ENCODE measurements at regions not wholly inside any gene's neighbourhood (a gene's known extent, or its start where the extent isn't known, plus 50 kb on each side); places are given as distances from the start of the nearest gene placed in this dataset.

DNA sequence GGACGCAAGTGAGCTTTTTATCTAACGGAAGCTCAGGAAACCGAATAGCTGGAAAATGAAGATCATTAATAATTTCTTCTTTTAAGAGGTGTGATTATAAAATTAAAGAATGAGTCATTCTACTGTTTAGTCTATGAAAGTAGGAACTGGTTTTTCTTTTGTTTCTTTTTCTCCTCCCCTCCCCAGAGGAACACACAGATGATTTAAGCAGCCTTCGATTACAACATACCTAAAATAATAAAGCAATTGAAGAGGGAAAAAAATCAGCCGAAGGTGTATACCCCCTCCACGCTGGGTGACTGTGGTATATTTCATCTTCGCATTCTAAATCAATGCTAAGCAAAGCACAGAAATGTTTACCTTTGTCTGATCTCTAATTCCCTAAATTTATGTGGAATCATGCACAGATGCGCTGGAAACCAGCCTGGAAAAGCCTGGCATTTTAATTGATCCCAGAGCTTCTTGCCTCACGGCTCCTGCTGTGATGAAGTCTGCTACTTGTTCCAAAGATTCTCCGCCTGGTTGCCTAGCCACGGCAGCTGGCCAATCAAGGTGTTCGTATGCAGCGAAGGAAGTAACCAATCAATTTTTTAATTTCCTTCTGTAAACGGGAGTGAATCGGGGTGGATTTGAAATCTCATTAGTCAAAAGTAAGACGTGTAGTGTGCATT lies 133.9 kb downstream of the FANCF start:
- Mint-ChIP-seq H3K9me3 (peaks cover 0 to 5% (median 0%) of the 10 kb centered on the region in 7 donors), H3K27me3 (peaks cover 5% of the 10 kb centered on the region), H3K36me3 (no peaks in the 10 kb centered on the region), H3K4me1 (no peaks in the 10 kb centered on the region), H3K4me3 (no peak overlapping the region), H3K27ac (no peak overlapping the region)
- no peaks in the 10 kb centered on the region for H3K4me1 ChIP-seq (ENCODE audit: control insufficient read depth, insufficient read depth, low read length, poor library complexity, severe bottlenecking)
- no peak overlapping the region for H3K27ac ChIP-seq (ENCODE audit: insufficient read depth, low read length, poor library complexity, severe bottlenecking)
- H3K36me3 ChIP-seq (ENCODE audit: control insufficient read depth, insufficient read depth, low read length), result no peaks in the 10 kb centered on the region
- no peak for ATAC-seq (ENCODE audit: low read depth in 2 of 2)
- no peak for DNase-seq
- H3K9me3 ChIP-seq (ENCODE audit: control insufficient read depth in 2 of 2, low read length in 2 of 2), result no peaks in the 10 kb centered on the region
- no peaks in the 10 kb centered on the region for H3K27me3 ChIP-seq (ENCODE audit: control insufficient read depth, insufficient read depth, low read length)
- H3K4me3 ChIP-seq (ENCODE audit: low read depth, low read length), result no peak overlapping the region

GRCh38 chr11:22479971-22480720 lies 142.0 kb downstream of the SLC17A6 start:
- Mint-ChIP-seq H3K9me3 (peaks cover 0 to 7% (median 0%) of the 10 kb centered on the region in 7 donors), H3K27ac (no peak overlapping the region), H3K36me3 (no peaks in the 10 kb centered on the region), H3K27me3 (no peaks in the 10 kb centered on the region), H3K4me3 (no peak overlapping the region), H3K4me1 (no peaks in the 10 kb centered on the region)
- Histone ChIP-seq H3K4me1 (ENCODE audit: control insufficient read depth, insufficient read depth, low read length, poor library complexity, severe bottlenecking) (no peaks in the 10 kb centered on the region), H3K9me3 (ENCODE audit: control insufficient read depth in 2 of 2, low read length in 2 of 2) (no peaks in the 10 kb centered on the region), H3K36me3 (ENCODE audit: control insufficient read depth, insufficient read depth, low read length) (no peaks in the 10 kb centered on the region), H3K4me3 (ENCODE audit: low read depth, low read length) (no peak overlapping the region), H3K27ac (ENCODE audit: insufficient read depth, low read length, poor library complexity, severe bottlenecking) (no peak overlapping the region), H3K27me3 (ENCODE audit: control insufficient read depth, insufficient read depth, low read length) (no peaks in the 10 kb centered on the region)
- no peak for DNase-seq
- no peak for ATAC-seq (ENCODE audit: low read depth in 2 of 2)

DNA sequence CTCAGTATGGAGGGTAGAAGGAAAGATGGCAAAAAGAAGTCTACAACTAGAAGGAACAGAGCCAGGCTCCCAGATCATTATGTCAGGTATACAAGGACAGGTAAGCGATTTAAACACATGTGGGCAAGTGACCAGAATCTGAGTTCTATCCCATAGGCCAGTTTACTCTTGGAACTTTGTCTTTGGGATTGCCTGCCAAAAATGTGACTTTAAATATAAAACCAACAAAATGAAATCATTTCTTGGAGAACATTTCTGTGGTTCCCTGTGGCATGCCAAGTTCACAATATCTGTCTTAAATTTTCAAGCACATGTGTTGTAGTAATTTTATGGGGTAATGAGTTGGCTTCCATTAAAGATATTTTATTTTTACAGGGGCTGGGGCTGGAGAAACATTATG lies 141.0 kb downstream of the SLC17A6 start:
- Mint-ChIP-seq H3K27ac (no peak overlapping the region), H3K4me1 (no peaks in the 10 kb centered on the region), H3K9me3 (peaks cover 0 to 7% (median 0%) of the 10 kb centered on the region in 7 donors), H3K4me3 (no peak overlapping the region), H3K27me3 (no peaks in the 10 kb centered on the region), H3K36me3 (no peaks in the 10 kb centered on the region)
- no peak overlapping the region for H3K4me3 ChIP-seq (ENCODE audit: low read depth, low read length)
- ATAC-seq (ENCODE audit: low read depth in 2 of 2) (no peak), DNase-seq (no peak)
- no peaks in the 10 kb centered on the region for H3K4me1 ChIP-seq (ENCODE audit: control insufficient read depth, insufficient read depth, low read length, poor library complexity, severe bottlenecking)
- no peaks in the 10 kb centered on the region for H3K9me3 ChIP-seq (ENCODE audit: control insufficient read depth in 2 of 2, low read length in 2 of 2)
- no peaks in the 10 kb centered on the region for H3K36me3 ChIP-seq (ENCODE audit: control insufficient read depth, insufficient read depth, low read length)
- no peaks in the 10 kb centered on the region for H3K27me3 ChIP-seq (ENCODE audit: control insufficient read depth, insufficient read depth, low read length)
- no peak overlapping the region for H3K27ac ChIP-seq (ENCODE audit: insufficient read depth, low read length, poor library complexity, severe bottlenecking)

DNA sequence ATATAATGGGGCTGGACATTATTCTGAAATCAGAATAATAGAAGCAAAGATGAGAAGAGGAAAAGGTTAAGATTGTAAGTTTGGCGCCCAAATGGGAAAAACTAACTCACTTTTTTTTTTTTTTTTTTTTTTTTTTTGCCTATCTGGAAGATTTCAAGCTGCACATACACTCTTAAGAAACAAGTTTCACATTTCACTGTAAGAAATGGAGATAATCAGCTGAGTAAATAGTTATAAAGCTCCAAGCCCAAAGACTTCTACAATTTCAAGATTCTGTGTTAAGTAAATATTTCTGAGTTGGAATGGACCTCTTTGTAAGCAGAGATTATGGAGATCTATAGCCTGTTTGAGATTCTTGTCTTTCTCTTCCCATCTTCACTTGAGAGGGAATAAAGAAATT lies 140.0 kb downstream of the SLC17A6 start:
- no peaks in the 10 kb centered on the region for H3K36me3 Mint-ChIP-seq
- peaks cover 0 to 7% (median 0%) of the 10 kb centered on the region in 7 donors for H3K9me3 Mint-ChIP-seq
- DNase-seq, result no peak
- no peak overlapping the region for H3K4me3 ChIP-seq (ENCODE audit: low read depth, low read length)
- H3K36me3 ChIP-seq (ENCODE audit: control insufficient read depth, insufficient read depth, low read length), result no peaks in the 10 kb centered on the region
- no peaks in the 10 kb centered on the region for H3K27me3 ChIP-seq (ENCODE audit: control insufficient read depth, insufficient read depth, low read length)
- H3K9me3 ChIP-seq (ENCODE audit: control insufficient read depth in 2 of 2, low read length in 2 of 2), result no peaks in the 10 kb centered on the region
- no peaks in the 10 kb centered on the region for H3K4me1 ChIP-seq (ENCODE audit: control insufficient read depth, insufficient read depth, low read length, poor library complexity, severe bottlenecking)
- no peak overlapping the region for H3K27ac Mint-ChIP-seq
- no peaks in the 10 kb centered on the region for H3K27me3 Mint-ChIP-seq
- no peak overlapping the region for H3K4me3 Mint-ChIP-seq
- ATAC-seq (ENCODE audit: low read depth in 2 of 2), result no peak
- H3K27ac ChIP-seq (ENCODE audit: insufficient read depth, low read length, poor library complexity, severe bottlenecking), result no peak overlapping the region
- no peaks in the 10 kb centered on the region for H3K4me1 Mint-ChIP-seq

DNA sequence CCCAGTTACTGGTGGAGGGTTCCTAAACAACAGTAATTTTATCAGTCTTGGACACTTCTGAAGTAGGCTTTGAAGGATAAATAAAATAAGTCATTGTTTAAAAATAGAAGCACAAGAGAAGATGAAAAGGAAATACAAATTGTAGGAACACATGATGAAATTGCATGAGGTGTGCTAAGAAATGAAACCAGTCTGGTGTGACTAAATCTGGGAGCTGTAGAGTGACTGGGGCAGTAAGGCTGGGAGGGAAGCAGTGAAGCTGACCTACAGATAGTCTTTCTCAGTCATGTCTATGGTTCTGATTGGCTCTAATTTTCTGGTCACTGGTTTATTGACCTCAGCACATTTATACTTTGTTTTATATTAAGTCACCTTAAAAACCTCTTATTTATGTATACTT lies 139.1 kb downstream of the SLC17A6 start:
- ATAC-seq (ENCODE audit: low read depth in 2 of 2), result no peak
- no peak overlapping the region for H3K4me3 ChIP-seq (ENCODE audit: low read depth, low read length)

GRCh38 chr11:22476589-22476988 lies 138.4 kb downstream of the SLC17A6 start:
- H3K27me3 Mint-ChIP-seq, result no peaks in the 10 kb centered on the region
- Histone ChIP-seq H3K27ac (ENCODE audit: insufficient read depth, low read length, poor library complexity, severe bottlenecking) (no peak overlapping the region), H3K9me3 (ENCODE audit: control insufficient read depth in 2 of 2, low read length in 2 of 2) (no peaks in the 10 kb centered on the region), H3K4me3 (ENCODE audit: low read depth, low read length) (no peak overlapping the region), H3K36me3 (ENCODE audit: control insufficient read depth, insufficient read depth, low read length) (no peaks in the 10 kb centered on the region), H3K4me1 (ENCODE audit: control insufficient read depth, insufficient read depth, low read length, poor library complexity, severe bottlenecking) (no peaks in the 10 kb centered on the region), H3K27me3 (ENCODE audit: control insufficient read depth, insufficient read depth, low read length) (no peaks in the 10 kb centered on the region)
- H3K27ac Mint-ChIP-seq, result no peak overlapping the region
- H3K4me3 Mint-ChIP-seq, result no peak overlapping the region
- peaks cover 0 to 6% (median 0%) of the 10 kb centered on the region in 7 donors for H3K9me3 Mint-ChIP-seq
- no peaks in the 10 kb centered on the region for H3K4me1 Mint-ChIP-seq
- H3K36me3 Mint-ChIP-seq, result no peaks in the 10 kb centered on the region
- ATAC-seq (ENCODE audit: low read depth in 2 of 2) (no peak), DNase-seq (no peak)

More for the DNA sequence above, 139.1 kb downstream of the SLC17A6 start:
- Histone ChIP-seq H3K4me1 (ENCODE audit: control insufficient read depth, insufficient read depth, low read length, poor library complexity, severe bottlenecking) (no peaks in the 10 kb centered on the region), H3K27me3 (ENCODE audit: control insufficient read depth, insufficient read depth, low read length) (no peaks in the 10 kb centered on the region), H3K9me3 (ENCODE audit: control insufficient read depth in 2 of 2, low read length in 2 of 2) (no peaks in the 10 kb centered on the region), H3K27ac (ENCODE audit: insufficient read depth, low read length, poor library complexity, severe bottlenecking) (no peak overlapping the region), H3K36me3 (ENCODE audit: control insufficient read depth, insufficient read depth, low read length) (no peaks in the 10 kb centered on the region)
- Mint-ChIP-seq H3K36me3 (no peaks in the 10 kb centered on the region), H3K27me3 (no peaks in the 10 kb centered on the region), H3K27ac (no peak overlapping the region), H3K4me3 (no peak overlapping the region), H3K9me3 (peaks cover 0 to 7% (median 0%) of the 10 kb centered on the region in 7 donors), H3K4me1 (no peaks in the 10 kb centered on the region)
- no peak for DNase-seq

- Histone ChIP-seq H3K27ac (ENCODE audit: insufficient read depth, low read length, poor library complexity, severe bottlenecking) (no peak overlapping the region), H3K4me3 (ENCODE audit: low read depth, low read length) (no peak overlapping the region), H3K4me1 (ENCODE audit: control insufficient read depth, insufficient read depth, low read length, poor library complexity, severe bottlenecking) (no peaks in the 10 kb centered on the region), H3K9me3 (ENCODE audit: control insufficient read depth in 2 of 2, low read length in 2 of 2) (no peaks in the 10 kb centered on the region), H3K36me3 (ENCODE audit: control insufficient read depth, insufficient read depth, low read length) (no peaks in the 10 kb centered on the region), H3K27me3 (ENCODE audit: control insufficient read depth, insufficient read depth, low read length) (no peaks in the 10 kb centered on the region)
- no peaks in the 10 kb centered on the region for H3K36me3 Mint-ChIP-seq
- no peak overlapping the region for H3K4me3 Mint-ChIP-seq
- H3K9me3 Mint-ChIP-seq, result peaks cover 0 to 5% (median 0%) of the 10 kb centered on the region in 7 donors
- DNase-seq (no peak), ATAC-seq (ENCODE audit: low read depth in 2 of 2) (no peak)
- no peaks in the 10 kb centered on the region for H3K27me3 Mint-ChIP-seq
- H3K27ac Mint-ChIP-seq, result no peak overlapping the region
- H3K4me1 Mint-ChIP-seq, result no peaks in the 10 kb centered on the region
Observed at GRCh38 chr11:22474616-22475015, 136.4 kb downstream of the SLC17A6 start.

- no peaks in the 10 kb centered on the region for H3K9me3 Mint-ChIP-seq
- Histone ChIP-seq H3K9me3 (ENCODE audit: control insufficient read depth in 2 of 2, low read length in 2 of 2) (no peaks in the 10 kb centered on the region), H3K4me1 (ENCODE audit: control insufficient read depth, insufficient read depth, low read length, poor library complexity, severe bottlenecking) (no peaks in the 10 kb centered on the region), H3K27me3 (ENCODE audit: control insufficient read depth, insufficient read depth, low read length) (no peaks in the 10 kb centered on the region), H3K36me3 (ENCODE audit: control insufficient read depth, insufficient read depth, low read length) (no peaks in the 10 kb centered on the region), H3K4me3 (ENCODE audit: low read depth, low read length) (no peak overlapping the region), H3K27ac (ENCODE audit: insufficient read depth, low read length, poor library complexity, severe bottlenecking) (no peak overlapping the region)
- no peaks in the 10 kb centered on the region for H3K4me1 Mint-ChIP-seq
- DNase-seq, result no peak
- no peak for ATAC-seq (ENCODE audit: low read depth in 2 of 2)
- H3K27me3 Mint-ChIP-seq, result no peaks in the 10 kb centered on the region
- H3K4me3 Mint-ChIP-seq, result no peak overlapping the region
- H3K27ac Mint-ChIP-seq, result no peak overlapping the region
- H3K36me3 Mint-ChIP-seq, result no peaks in the 10 kb centered on the region
Observed at GRCh38 chr11:22473586-22473985, 135.4 kb downstream of the SLC17A6 start.
